HepG2 (cell line): ENCODE measurements at regions not wholly inside any gene's neighbourhood (a gene's known extent, or its start where the extent isn't known, plus 50 kb on each side); places are given as distances from the start of the nearest gene placed in this dataset.

Experiments
- ATAC-seq: fragments of 200-7000 bp; cut with Tn5 transposase; 3 replicates; pipeline ENCODE4 v1.9.1; 2020; ENCODE audit warnings: mild to moderate bottlenecking, moderate library complexity
- BruUV-seq: library from RNA; stranded (reverse); fragments of 400-500 nt; replicated peaks from 2 replicates; lab custom pipeline; 2021; lab: Mats Ljungman, UMichigan
- CTCF ChIA-PET: fragments of 300-600 bp; formaldehyde crosslinking; extraction: SDS; loops from one replicate; lab custom pipeline; 2021; ENCODE audit warnings: low total read pairs, inconsistent platforms, low intra/inter-chr PET ratio; lab: Yijun Ruan, JAX
- POLR2A ChIA-PET: fragments of 350-600 bp; sonication (Branson Sonifier 250); formaldehyde crosslinking; loops from one replicate; lab custom pipeline; 2020; ENCODE audit warnings: antibody characterized with exemption, inconsistent platforms; lab: Yijun Ruan, JAX
- DNase-seq: peaks from one replicate; pipeline ENCODE4 v3.0.0-alpha.2; 2015; ENCODE audit warnings: low spot score
- FAIRE-seq: peaks from 3 replicates; lab custom pipeline; 2011; peaks lifted over from hg19 to GRCh38; lab: Jason Lieb, UNC
- H2AFZ ChIP-seq: one replicate; pipeline ENCODE4 v1.6.1; 2011; ENCODE audit warnings: low read length, inconsistent platforms
- H3K27ac ChIP-seq: fragments of 300-600 bp; 3 replicates; pipeline ENCODE4 v1.8.0; 2011; ENCODE audit warnings: mixed run types, mild to moderate bottlenecking, mixed read lengths, low read length, inconsistent platforms; ENCODE audit not compliant: insufficient read depth; ENCODE audit errors: extremely low read length
- H3K27me3 ChIP-seq, 2 experiments: fragments of 200-600 bp in 1 of 2; 2 replicates in 1 of 2; 3 replicates in 1 of 2; pipeline versions ENCODE4 v1.6.0 to v1.8.0; 2011; ENCODE audit warnings: low read length in 2 of 2, mild to moderate bottlenecking in 2 of 2, moderate library complexity in 2 of 2, inconsistent platforms in 1 of 2; ENCODE audit not compliant: insufficient read depth in 2 of 2, control insufficient read depth in 1 of 2
- H3K36me3 ChIP-seq, 2 experiments: fragments of 200-600 bp in 1 of 2; replicated peaks in 1 of 2; 2 replicates in 1 of 2; 3 replicates in 1 of 2; pipeline versions ENCODE4 v1.5.1 to v1.8.0; 2011; ENCODE audit warnings: low read length in 2 of 2, inconsistent platforms in 1 of 2; ENCODE audit not compliant: insufficient read depth in 2 of 2, control insufficient read depth in 1 of 2
- H3K4me1 ChIP-seq: 2 replicates; pipeline ENCODE4 v1.5.1; 2012; ENCODE audit warnings: low read length, inconsistent platforms; ENCODE audit not compliant: insufficient read depth
- H3K4me2 ChIP-seq: 2 replicates; pipeline ENCODE4 v1.6.0; 2011; ENCODE audit warnings: low read depth, low read length, inconsistent platforms
- H3K4me3 ChIP-seq, 3 experiments: fragments of 200-600 bp in 1 of 3; sonication (generic), shearing (Covaris generic) in 1 of 3; replicated peaks in 1 of 3; 2 replicates each; pipeline ENCODE4 v1.5.1; 2011 to 2016; ENCODE audit warnings: low read length in 3 of 3, inconsistent platforms in 2 of 3, low read depth in 2 of 3, mild to moderate bottlenecking in 2 of 3, control low read depth in 1 of 3, mixed read lengths in 1 of 3; ENCODE audit not compliant: insufficient read depth in 1 of 3
- H3K79me2 ChIP-seq: one replicate; pipeline ENCODE4 v1.6.1; 2011; ENCODE audit warnings: low read length, inconsistent platforms; ENCODE audit not compliant: insufficient read depth
- H3K9ac ChIP-seq: 2 replicates; pipeline ENCODE4 v1.6.0; 2011; ENCODE audit warnings: mild to moderate bottlenecking, low read depth, low read length, inconsistent platforms; ENCODE audit not compliant: insufficient read depth
- H3K9me3 ChIP-seq: 2 replicates; pipeline ENCODE4 v1.5.1; 2012; ENCODE audit warnings: mild to moderate bottlenecking, low read length
- H4K20me1 ChIP-seq: 2 replicates; pipeline ENCODE4 v1.6.0; 2011; ENCODE audit warnings: inconsistent platforms, mild to moderate bottlenecking, low read length, moderate library complexity; ENCODE audit not compliant: insufficient read depth
- ATF5 ChIP-seq: sonication (generic); formaldehyde crosslinking; IDR thresholded peaks from 2 replicates; pipeline ENCODE4 v1.4.0; 2020; ENCODE audit warnings: mild to moderate bottlenecking, low read depth, missing genetic modification reagents
- FIP1L1 ChIP-seq: fragments of 200-400 bp; formaldehyde crosslinking; IDR thresholded peaks from 2 replicates; pipeline ENCODE4 v1.6.1; 2018; ENCODE audit warnings: low read depth, mild to moderate bottlenecking, low read length, moderate library complexity, borderline replicate concordance; ENCODE audit not compliant: insufficient read depth
- FOSL2 ChIP-seq: sonication (generic); formaldehyde crosslinking; IDR thresholded peaks from 2 replicates; pipeline ENCODE4 v1.4.0; 2020; ENCODE audit warnings: missing genetic modification reagents
- FOXO1 ChIP-seq: sonication (generic); formaldehyde crosslinking; IDR thresholded peaks from 2 replicates; pipeline ENCODE4 v1.4.0; 2020; ENCODE audit warnings: missing genetic modification reagents
- PLRG1 ChIP-seq: fragments of 450-650 bp; conservative IDR thresholded peaks from 2 replicates; pipeline ENCODE4 v1.6.1; 2016
- PRDM15 ChIP-seq: sonication (generic); formaldehyde crosslinking; IDR thresholded peaks from 2 replicates; pipeline ENCODE4 v1.4.0; 2020; ENCODE audit warnings: missing genetic modification reagents
- SNAI1 ChIP-seq: sonication (generic); formaldehyde crosslinking; IDR thresholded peaks from 2 replicates; pipeline ENCODE4 v1.5.0; 2020; ENCODE audit warnings: mild to moderate bottlenecking, missing genetic modification reagents, borderline replicate concordance
- SOX13 ChIP-seq, 3 experiments: fragments of 450-650 bp in 1 of 3; sonication (generic) in 1 of 3; formaldehyde crosslinking in 1 of 3; IDR thresholded peaks in 2 of 3; conservative IDR thresholded peaks in 1 of 3; 2 replicates each; pipeline versions ENCODE4 v1.5.0 to v1.6.1; 2016 to 2020; ENCODE audit warnings: antibody characterized with exemption in 1 of 3, mild to moderate bottlenecking in 1 of 3, missing compliant biosample characterization in 1 of 3, missing genetic modification reagents in 1 of 3, moderate library complexity in 1 of 3
- SYNCRIP ChIP-seq: fragments of 200-400 bp; formaldehyde crosslinking; IDR thresholded peaks from 2 replicates; pipeline ENCODE4 v1.6.1; 2018; ENCODE audit warnings: mild to moderate bottlenecking, low read depth, low read length; ENCODE audit not compliant: insufficient read depth
- ZNF333 ChIP-seq: sonication (generic); formaldehyde crosslinking; IDR thresholded peaks from 2 replicates; pipeline ENCODE4 v1.4.0; 2020; ENCODE audit warnings: mild to moderate bottlenecking, missing genetic modification reagents, borderline replicate concordance
- ZSCAN22 ChIP-seq: sonication (generic); formaldehyde crosslinking; IDR thresholded peaks from 2 replicates; pipeline ENCODE4 v1.4.0; 2020; ENCODE audit warnings: mild to moderate bottlenecking, missing genetic modification reagents
- WGBS: methylation state at CpG from one replicate; pipeline ENCODE4 v1.1.6; 2017; ENCODE audit warnings: low lambda C conversion rate; 5-methylcytosine and 5-hydroxymethylcytosine counted together
- in situ Hi-C: cut with HindIII; loops from 2 replicates; pipeline ENCODE4 v1.10.0; 2017; ENCODE audit warnings: low pct_unique_long_range_greater_than_20kb; ENCODE audit not compliant: extremely low pct_ligation_motif_present
- intact Hi-C: fragments of 100-400 bp; cut with micrococcal nuclease; formaldehyde crosslinking; loops from one replicate; pipeline ENCODE4 v1.10.0; 2022; ENCODE audit not compliant: unreplicated experiment

GRCh38 chr4:133621628-133622027 lies 472.5 kb downstream of the PCDH10 start (continued):
- TF ChIP-seq PRDM15 (CRISPR knock-in tag) (no peak), ZSCAN22 (no peak)

- intact Hi-C loops, result no loop called here
Observed at GRCh38 chr4:133620555-133620954, 471.5 kb downstream of the PCDH10 start.

More at GRCh38 chr4:133620555-133620954, 471.5 kb downstream of the PCDH10 start:
- ChIA-PET CTCF (no interaction called here), POLR2A (no interaction called here)
- no TSS peak for BruUV-seq
- Histone ChIP-seq H3K27me3 (no peaks in the 10 kb centered on the region), H3K27ac (no peak overlapping the region), H3K4me1 (no peaks in the 10 kb centered on the region), H4K20me1 (no peaks in the 10 kb centered on the region), H3K79me2 (no peaks in the 10 kb centered on the region), H3K9ac (no peak overlapping the region), H3K36me3 (no peaks in the 10 kb centered on the region), H3K4me3 (no peak overlapping the region), H3K9me3 (no peaks in the 10 kb centered on the region), H3K4me2 (no peak overlapping the region), H2AFZ (no peak overlapping the region)
- TF ChIP-seq FOSL2 (CRISPR knock-in tag) (no peak), FIP1L1 (no peak), ZNF333 (CRISPR knock-in tag) (no peak), SOX13 (IDR thresholded peaks at IDR 0.05) (no peak), SOX13 (CRISPR knock-in tag; conservative IDR thresholded peaks at IDR 0.05 in 1 of 2, IDR thresholded peaks at IDR 0.05 in 1 of 2) (no peak), FOXO1 (no peak), ATF5 (CRISPR knock-in tag) (no peak), SYNCRIP (no peak), PLRG1 (no peak), SNAI1 (CRISPR knock-in tag) (no peak)
- WGBS, result 0% methylated on average over 4 of the region's 4 CpGs
- DNase-seq (no peak), ATAC-seq (no peak), FAIRE-seq (no peak)
- in situ Hi-C loops, result no loop called here
